ENCODE measurements at regions not wholly inside any gene's neighbourhood (a gene's known extent, or its start where the extent isn't known, plus 50 kb on each side); places are given as distances from the start of the nearest gene placed in this dataset.
"Not testable (repeated sequence)": the region's sequence is repeated elsewhere in the genome, so short reads cannot be mapped to it uniquely, and the experiment has no call there.

DNA sequence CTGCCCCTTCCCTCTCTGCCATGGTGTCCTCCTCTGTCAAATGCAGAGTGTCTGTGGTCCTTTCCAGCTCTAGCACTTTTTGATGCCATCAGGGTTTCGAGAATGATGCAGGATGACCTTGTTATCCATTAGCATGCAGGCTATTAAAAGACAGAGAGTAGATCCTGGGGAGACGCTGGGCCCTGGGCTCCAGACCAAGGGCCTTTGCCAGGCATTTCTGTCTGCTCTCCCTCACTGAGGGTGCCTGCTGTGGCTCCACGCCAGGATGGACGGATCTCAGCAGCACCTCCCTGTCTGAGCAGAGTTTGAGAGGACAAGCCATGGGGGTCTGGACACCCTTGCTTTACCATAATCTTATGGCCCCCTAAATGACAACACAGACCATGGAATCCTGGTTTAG lies 110.8 kb upstream of the CD82 start:
- no peak for DNase-seq

DNA sequence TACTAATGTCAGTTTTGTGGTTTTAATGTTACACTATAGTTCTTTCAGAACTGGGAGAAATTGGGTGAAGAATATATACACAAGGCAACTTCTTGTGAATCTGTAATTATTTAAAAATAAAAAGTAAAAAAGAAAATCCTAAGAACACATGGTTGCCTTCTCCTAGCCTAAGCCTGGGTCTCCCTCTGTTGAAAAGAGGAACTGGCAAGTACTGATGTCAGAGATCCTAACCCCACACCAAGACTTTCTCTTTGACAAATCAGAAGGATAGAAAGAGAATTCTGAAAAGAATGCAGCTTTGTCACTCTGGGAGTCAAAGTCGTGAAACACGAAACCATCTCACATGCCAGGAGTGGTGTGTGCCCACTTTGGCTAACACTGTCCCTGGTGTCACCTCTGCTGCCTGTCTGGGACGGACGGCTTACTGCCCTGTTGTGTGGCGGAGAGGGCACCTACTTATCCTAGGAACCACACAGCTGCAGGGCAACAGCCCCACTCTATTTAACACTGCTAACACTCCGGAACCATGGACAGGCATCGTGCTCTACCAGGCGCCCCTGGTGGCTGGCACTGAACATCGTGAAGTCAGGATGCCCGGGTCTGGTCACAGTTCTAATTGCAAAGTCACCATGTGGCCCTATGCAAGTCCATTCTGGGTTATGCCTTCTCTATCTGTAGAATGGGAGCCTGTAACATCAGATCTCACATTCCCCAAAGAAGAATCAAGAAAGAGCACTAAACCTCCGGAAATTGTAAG lies 108.7 kb upstream of the CD82 start:
- no peak for DNase-seq

DNA sequence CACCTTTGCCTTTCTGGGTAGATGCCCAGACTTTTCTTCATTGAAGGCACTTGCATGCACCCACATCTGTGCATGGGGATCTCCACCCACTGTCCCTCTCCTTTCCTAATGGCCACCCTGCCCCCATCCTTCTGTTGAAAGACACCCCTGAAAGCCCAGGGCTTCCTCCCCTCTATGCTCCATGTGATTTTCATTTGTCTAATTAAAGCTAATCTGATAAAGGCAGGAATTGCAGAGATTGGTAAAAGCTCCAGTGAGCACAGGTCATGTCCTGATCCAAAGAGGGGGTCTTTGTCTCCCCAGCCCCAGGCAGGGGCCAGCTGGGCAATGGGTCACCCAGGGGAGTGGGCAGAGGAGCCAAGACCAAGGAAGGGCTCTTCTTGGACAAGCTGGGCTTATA lies 107.6 kb upstream of the CD82 start:
- no peak for DNase-seq

DNA sequence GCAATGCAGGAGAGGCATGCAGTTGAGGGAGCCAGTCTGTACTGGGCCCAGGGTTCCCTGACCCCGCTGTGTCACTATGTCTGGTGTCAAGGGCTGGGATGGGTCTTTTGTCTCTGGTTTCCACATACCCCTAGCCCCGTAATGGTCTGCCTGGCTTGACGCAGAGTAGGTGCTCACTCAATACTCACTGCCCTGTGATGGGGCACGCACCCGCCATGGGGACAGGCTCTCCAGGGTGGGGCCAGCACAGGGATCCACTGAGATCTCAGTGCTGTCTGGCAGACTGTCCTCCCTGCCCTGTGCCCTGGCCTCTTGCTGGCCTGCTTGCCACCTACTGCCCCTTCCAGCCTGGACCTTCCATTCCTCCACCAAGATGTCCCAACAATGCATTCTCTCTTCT lies 101.7 kb upstream of the CD82 start:
- no peak for DNase-seq

DNA sequence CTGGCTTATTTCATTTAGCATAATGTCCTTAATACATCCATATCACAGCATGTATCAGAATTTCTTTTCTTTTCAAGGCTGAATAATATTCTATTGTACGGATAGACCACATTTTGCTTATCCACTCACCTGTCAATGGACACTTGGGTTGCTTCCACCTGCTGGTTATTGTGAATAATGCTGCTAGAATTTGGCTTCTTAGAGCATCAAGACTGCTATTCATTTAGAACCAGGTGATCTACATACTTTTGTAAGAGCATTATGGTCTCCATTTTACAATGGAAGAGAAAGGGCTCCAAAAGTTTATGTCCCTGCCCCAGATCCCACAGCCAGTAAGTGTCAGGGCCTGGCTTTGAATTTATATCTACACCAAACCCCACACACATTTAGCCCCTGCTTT lies 100.7 kb upstream of the CD82 start:
- no peak for DNase-seq

DNA sequence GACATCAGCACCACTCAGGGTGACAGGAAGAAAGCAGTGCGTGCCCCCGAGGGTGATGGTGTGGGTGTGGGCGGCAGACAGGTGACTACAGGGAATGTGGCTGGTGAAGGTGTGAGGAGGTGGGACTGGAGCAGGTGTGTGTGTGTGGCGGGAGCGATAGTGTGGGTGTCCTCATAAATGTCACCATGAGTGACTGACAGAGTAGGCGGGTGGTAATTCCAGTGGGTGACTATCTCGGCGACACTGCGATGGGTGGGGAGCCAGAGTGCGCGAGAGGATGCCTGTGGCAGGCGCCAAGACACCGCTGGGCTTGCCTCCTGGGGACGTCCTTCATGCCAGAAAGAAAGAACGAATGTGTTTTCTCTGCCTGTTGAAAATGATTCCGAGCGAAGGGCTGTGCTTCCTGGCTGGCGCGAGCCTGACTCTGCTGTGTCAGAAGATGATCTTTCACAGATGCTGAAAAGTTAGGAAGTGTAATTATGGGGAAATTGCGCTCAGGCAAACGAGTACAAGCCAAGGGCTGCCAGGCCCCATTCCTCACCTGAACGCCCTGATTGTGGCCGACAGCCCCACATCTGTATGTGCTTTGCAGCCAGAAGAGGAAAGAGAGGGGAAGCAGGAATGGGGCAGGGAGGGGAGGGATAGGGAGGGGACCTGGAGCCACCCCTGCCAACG lies 98.8 kb upstream of the CD82 start:
- DNase-seq = no peak

DNA sequence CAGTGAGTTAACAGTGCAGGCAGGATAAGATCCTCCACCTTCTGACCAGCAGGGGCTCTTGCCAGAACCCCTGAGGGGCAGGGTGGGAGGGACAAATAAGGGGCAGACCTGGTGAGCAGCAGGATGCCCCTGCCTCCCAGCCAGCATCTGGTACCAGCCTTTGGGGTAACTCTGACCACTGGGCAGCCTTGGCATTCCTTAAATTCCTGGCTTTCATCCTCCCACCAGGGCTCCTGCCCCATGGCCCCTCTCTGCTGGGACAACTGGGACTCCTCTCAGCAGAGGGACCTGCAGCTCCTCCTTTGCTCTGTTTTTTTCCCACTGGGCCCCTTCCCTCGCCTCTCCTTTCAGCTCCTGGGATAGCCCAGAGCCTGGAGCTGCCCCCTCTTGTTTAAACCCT lies 98.0 kb upstream of the CD82 start:
- no peak for DNase-seq

DNA sequence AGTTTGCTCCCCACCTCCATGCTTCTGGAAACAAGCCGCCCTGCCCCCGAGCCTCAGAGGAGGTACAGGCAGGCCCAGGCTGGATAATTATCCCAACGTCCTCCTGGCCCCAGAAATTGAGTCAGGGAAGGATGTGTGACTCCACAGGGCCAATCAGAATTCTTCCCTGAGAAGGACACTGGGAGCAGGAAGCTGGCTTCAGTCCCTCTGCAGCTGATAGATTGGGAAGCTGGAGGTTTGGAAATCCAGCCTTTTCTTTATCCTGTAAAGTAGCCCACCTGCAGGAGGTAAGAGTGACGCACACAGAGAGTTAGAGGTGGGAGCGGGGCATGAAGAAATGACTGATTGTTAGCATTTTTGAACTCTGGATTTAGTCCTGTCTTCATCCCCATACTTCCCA lies 97.5 kb upstream of the CD82 start:
- no peak for DNase-seq

DNA sequence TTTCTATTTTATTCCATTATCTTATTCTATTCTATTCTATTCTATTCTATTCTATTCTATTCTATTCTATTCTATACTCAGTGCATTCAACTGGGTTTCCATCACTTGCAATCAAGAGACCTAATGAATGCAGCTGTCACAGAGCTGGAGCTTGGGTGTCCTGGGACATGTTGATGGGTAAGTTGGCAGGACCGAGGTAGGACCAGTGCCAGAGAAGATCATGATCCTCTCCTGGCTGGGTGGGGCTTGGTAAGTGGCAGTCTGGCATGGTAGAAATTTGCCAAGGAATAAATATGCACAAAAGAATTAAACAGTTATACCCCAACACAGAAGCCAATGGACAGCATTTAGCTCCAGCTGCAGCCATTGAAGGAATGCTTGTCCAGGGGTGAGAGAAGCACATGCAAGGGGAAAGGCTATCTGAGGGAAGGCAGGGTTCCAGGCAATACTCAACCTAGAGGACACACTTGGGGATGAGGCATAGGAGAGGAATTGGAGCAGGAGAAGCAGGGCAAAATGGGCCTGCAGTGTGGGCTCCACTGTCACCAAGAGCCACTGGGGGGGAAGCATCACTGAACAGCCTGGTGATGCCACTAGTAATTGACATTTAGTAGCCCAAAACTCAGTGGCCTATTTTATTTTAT lies 97.0 kb upstream of the CD82 start:
- no peak for DNase-seq

DNA sequence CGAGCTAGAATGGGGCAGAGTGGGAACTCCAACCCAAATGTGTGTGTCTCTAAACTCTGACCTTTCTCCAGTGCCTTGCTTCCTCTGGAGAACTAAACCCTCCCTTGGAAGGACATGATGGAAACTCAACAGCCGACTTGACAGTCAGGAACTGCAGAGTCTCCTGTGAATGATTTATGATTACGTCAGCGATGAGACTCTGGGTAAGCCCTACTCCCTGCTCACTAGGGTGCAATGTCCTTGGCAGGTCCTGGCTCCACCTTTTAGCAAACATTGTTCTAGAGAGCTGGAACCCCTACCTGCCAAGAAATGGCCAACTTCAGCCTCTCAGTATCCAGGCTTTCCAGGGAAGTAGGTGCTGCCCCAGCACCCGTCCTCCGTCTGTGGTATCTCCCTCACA lies 96.1 kb upstream of the CD82 start:
- no peak for DNase-seq

DNA sequence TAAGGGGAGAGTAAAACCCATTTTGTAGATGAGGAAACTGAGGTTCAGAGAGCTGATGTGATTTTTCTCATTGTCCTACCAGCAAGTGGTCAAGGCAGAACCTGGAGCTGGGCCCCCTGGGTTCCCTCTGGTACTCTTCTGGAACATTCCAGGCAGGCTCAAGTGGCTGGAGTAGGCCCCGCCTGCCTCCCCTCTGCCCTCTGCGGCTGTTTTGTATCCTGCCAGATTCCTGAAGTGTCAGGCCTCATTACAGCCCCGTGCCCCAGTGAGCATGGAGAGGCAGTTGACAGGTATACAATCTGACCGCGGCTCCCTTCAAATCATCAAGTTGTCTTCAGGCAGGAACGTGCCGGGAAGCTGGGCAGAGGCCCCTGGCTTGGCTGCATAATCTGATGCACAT lies 94.6 kb upstream of the CD82 start:
- DNase-seq = no peak

DNA sequence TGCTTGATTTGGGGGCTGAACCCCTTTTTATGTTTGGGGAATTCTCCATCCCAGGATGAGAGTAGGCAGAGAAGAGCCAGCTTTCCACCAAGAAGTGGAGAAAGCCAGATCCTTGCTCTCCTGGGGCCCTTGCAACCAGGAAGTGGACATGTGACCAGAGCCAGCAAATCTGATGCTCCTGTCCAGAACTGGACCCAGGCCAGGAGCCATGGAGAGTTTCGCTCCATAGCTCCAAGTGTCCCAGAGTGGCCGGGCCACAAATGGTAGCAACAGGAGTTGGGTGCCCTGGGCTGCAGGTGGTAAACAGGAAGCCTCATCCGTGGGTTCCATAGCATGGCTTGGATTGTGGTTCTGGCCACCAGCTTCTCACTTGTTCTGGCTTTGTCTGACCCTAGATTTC lies 93.9 kb upstream of the CD82 start:
- DNase-seq = no peak

DNA sequence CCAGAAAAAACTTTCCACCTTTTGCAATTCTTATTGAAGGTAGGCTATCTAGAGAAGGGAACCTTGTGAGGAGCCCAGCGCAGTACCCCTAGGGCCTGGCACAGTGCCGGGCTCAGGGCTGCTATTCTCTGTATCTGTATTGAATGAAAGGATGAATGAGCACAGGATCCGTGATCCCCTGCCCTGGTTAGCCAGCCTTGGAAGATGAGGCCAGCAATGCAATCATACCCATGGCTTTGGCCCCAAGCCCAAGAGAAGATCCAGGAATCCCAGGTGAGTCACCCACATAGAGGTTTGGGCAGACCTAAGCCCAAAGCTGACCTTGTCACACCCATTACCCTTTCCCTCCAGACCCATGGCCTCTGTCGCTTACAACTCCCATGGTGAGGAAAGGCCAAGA lies 92.5 kb upstream of the CD82 start:
- no peak for DNase-seq

DNA sequence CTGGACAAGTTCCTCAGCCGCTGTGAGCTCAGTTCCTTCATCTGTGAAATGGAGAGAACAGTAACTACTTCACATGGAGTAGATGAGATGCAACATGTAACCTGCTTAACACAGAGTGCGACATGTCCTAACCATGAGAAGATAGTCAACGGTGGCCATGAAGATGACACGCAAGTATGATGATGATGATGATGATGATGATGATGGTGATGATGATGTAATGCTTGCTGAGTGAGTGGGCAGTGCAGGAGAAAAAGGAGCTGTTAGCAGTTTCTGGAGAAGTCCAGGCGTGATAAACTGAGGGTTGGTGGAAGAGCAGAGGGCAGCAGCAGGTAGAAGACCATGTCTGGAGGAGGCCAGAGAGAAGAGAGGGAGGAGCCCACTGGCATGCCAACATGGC lies 90.8 kb upstream of the CD82 start:
- DNase-seq = no peak

DNA sequence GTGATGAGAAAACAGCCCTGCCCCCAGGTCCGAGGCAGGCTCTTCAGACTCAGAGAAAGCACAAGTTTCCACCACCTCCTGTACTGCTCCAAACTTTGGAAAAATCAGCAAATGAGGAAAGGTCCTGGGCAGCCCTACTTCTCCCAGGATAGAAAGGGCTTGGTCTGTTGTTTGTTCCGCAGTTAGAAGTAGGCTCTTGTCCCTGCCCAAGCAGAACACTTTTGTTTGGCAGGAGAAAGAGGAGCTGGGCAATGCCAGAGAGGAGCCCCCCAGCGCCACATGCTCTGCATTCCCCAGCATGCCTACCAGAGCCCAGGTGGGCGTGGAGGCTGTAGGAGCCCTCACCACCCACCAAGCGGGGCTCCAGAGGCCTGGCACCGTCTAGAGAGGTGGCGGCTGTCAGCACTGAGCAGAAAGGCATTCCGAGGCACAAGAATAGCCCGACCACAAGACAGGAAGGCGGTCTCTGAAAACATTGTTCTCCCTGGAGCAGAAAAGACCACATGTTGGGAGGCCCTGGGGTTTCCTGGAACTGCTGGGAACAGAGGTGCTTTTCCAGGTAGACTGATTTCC lies 90.3 kb upstream of the CD82 start:
- no peak for DNase-seq

DNA sequence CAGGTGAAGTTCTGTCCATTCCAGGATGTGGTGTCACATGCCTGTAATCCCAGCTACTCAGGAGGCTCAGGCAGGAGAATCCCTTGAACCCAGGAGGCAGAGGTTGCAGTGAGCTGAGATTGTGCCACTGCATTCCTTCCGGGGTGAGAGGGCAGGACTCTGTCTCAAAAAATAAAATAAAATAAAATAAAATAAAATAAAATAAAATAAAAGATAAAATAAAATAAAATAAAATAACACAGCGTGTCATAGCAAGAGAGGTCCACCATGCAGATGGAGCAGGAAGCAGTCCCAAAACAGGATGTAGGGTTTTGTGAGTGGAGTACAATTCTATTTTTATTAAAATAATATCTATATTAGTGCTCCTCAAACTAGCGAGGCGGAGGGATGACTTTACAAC lies 83.1 kb upstream of the CD82 start:
- DNase-seq = not testable (repeated sequence)

DNA sequence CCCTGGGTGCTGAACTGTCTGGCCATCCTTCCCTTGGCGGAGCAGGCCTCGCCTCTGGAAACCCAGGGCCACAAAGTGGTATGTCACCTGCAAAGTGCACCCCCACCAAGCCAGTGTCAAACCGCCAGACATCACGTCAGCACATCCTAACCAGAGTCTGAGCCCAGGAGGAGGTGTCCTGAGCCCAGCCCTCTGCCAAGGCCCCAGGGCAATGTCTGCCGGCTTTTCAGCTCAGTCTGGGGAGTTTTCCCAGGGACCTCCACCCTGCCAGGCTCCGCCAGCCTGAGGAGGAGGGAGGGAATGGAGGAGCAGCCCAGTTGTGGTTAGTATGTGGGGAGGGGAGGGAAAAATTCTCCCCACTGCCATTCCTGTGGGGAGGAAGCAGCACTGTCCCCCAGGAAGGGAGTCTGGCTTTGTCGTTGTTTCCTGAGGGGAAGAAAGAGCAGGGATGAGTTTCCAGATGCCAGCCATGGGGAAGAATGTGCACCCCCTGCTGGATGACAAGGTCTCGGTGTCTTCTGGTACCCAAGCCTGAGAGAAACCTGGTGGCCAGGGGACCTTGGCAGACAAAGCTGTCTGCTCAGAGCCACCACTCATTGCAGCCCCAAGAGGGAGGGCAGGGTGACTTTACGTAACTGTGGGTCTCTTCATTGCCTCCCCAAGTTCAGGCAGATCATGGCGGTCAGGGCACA lies 81.4 kb upstream of the CD82 start:
- no peak for DNase-seq

DNA sequence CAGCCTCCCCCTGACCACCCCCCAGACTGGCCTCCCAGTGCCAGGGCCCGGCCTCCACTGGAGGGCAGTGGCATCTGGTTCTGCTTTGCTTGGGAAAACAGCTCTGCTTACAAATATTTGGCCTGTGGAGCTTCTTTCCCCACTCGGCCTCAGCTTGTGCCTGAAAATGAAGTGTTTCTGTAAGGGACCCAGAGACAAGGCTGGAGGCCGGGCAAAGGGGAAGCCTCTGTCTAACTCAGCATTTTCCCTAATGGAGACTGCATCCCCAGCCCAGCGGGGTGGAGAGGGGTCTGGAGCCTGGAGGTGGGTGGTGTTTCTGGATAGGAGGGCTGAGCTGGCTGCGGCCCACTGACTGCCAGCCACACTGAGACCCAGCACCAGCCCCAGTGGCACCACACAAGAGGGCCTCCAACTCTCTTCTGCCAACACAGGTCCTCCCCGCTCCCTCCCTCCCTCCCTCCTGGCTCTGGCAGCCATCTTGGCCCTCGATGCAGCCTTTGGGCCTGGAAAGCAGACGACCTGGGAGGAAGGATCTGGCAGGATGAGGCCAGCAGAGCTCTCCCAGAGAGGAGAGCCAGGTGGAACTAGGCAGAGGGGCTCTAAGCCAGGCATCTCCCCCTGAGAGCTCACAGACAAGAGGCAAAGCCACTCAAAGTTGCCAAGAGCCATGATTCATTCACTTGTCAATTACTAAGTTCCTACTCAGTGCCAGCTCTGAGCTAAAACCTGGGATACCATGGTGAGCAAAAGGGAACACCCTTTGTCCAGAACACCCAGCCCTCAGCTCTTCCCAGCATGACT lies 77.1 kb upstream of the CD82 start:
- no peak for DNase-seq

DNA sequence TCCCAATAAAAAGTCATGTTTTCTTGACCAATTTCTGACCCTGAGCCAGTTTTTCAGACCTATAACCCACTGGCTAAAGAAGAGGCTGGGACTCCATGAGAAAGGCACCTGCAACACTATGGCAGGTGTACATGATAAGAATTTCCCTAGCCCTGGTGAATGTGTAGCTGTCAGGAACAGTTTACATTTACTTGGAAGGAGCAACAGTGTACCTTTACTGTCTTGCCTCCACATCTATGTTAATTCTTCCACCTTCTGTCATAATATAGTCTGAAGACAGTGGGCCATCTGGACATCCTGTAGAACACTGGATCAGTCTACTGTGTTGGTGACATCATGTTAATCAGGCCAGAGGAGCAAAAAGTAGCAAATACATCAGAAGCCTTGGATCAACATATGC lies 72.1 kb upstream of the CD82 start:
- DNase-seq = no peak

DNA sequence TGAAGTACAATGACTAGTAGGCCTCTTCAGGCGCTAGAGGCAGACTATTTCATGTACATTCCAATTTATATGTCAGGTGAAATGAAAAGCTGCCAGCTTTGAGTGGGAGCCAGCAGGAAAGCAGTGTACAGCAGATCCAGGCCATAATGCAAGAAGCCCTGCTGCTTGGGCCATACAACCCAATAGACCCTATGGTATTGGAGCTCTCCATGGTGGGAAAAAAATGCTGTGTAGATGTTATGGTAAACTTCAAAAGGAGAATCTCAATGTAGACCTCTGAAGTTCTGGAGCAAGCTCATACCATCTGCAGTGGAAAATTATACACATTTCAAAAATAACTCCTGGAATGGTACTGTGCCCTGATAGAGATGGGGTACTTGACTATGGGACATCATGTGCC lies 71.5 kb upstream of the CD82 start:
- DNase-seq = no peak

DNA sequence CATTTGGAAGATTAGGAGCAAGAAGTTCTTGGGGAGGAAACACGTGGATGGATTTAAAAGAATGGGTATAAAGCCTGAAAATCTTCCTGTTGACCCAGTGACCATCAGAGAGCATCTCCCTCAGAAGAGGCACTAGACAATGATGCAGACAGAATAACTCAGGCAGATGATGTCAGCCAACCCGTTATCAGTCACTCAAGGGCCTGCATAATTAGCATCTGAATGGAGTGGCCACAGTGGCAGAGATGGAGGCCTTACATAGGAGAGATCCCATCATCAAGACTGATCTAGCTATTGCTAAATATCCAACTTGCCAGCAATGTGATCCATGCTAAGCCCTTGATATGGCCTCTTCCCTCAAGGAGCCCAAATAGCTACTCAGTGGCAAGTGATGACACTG lies 70.7 kb upstream of the CD82 start:
- no peak for DNase-seq

DNA sequence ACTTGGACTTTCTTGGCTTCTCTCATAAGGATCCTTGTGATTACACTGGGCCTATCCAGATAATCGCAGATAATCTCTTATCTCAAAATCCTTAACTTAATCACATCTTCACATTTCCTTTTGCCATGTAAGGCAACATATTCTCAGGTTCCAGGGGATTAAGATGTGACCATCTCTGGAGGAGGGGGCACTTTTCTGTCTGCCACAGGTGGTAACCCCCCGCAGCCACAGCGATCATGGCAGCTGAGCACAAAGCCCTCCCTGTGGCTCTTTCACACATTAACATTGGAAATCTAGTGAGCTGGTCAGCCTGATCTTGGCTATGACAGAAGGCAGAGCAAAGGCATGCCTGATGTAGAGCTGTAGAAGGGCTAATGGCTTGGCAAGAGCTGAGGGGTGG lies 69.1 kb upstream of the CD82 start:
- DNase-seq = no peak
